Activated T-helper 17 cell treated with anti-CD3 and anti-CD28 coated beads, Interleukin-2, amount 50 U/mL, for 72 hours (primary cell): ENCODE measurements at regions not wholly inside any gene's neighbourhood (a gene's known extent, or its start where the extent isn't known, plus 50 kb on each side); places are given as distances from the start of the nearest gene placed in this dataset.

Source experiments
- ATAC-seq: fragments of 150-1000 bp; cut with Tn5 transposase; replicated peaks from 2 replicates; pipeline ENCODE4 v1.10.0; 2021; ENCODE audit warnings: mild to moderate bottlenecking, moderate library complexity
- H3K27ac Mint-ChIP-seq: one replicate; pipeline ENCODE4 v1.8.0; 2022; ENCODE audit warnings: mixed read lengths
- H3K27me3 Mint-ChIP-seq: one replicate; pipeline ENCODE4 v1.8.0; 2022; ENCODE audit warnings: mixed read lengths
- H3K36me3 Mint-ChIP-seq: one replicate; pipeline ENCODE4 v1.8.0; 2022; ENCODE audit warnings: low read depth, mild to moderate bottlenecking, mixed read lengths
- H3K4me1 Mint-ChIP-seq: one replicate; pipeline ENCODE4 v1.8.0; 2022; ENCODE audit warnings: mixed read lengths
- H3K4me3 Mint-ChIP-seq: one replicate; pipeline ENCODE4 v1.8.0; 2022; ENCODE audit warnings: mild to moderate bottlenecking, mixed read lengths
- H3K9me3 Mint-ChIP-seq: one replicate; pipeline ENCODE4 v1.8.0; 2022; ENCODE audit warnings: mixed read lengths

- H3K27me3 Mint-ChIP-seq = peaks cover 18% of the 10 kb centered on the region
- ATAC-seq = no peak
- H3K9me3 Mint-ChIP-seq = no peaks in the 10 kb centered on the region
- peak overlapping the region; percentile 61 for H3K4me3 Mint-ChIP-seq
- peaks cover 5% of the 10 kb centered on the region for H3K4me1 Mint-ChIP-seq
- no peaks in the 10 kb centered on the region for H3K36me3 Mint-ChIP-seq
- peak overlapping the region; percentile 40 for H3K27ac Mint-ChIP-seq
These were observed 77.2 kb upstream of the AKIP1 start for GRCh38 chr11:8833568-8834315.

- H3K27ac Mint-ChIP-seq = no peak overlapping the region
- ATAC-seq = no peak
- H3K27me3 Mint-ChIP-seq = peaks cover 18% of the 10 kb centered on the region
- H3K36me3 Mint-ChIP-seq = no peaks in the 10 kb centered on the region
- H3K9me3 Mint-ChIP-seq = no peaks in the 10 kb centered on the region
- no peak overlapping the region for H3K4me3 Mint-ChIP-seq
- peaks cover 5% of the 10 kb centered on the region for H3K4me1 Mint-ChIP-seq
These were observed 76.6 kb upstream of the AKIP1 start for GRCh38 chr11:8834379-8834778.

- peak overlapping the region; percentile 9 for H3K27ac Mint-ChIP-seq
These were observed 72.7 kb upstream of the AKIP1 start for GRCh38 chr11:8838248-8838647.

GRCh38 chr11:8839306-8839956 lies 71.6 kb upstream of the AKIP1 start:
- Mint-ChIP-seq H3K9me3 (no peaks in the 10 kb centered on the region), H3K4me3 (peak overlapping the region; percentile 45), H3K27me3 (peaks cover 24% of the 10 kb centered on the region), H3K4me1 (peaks cover 17% of the 10 kb centered on the region), H3K36me3 (no peaks in the 10 kb centered on the region), H3K27ac (peak overlapping the region; percentile 89)
- ATAC-seq = no peak

More at GRCh38 chr11:8838248-8838647, 72.7 kb upstream of the AKIP1 start:
- Mint-ChIP-seq H3K4me3 (no peak overlapping the region), H3K4me1 (peaks cover 17% of the 10 kb centered on the region), H3K9me3 (no peaks in the 10 kb centered on the region), H3K36me3 (no peaks in the 10 kb centered on the region), H3K27me3 (peaks cover 22% of the 10 kb centered on the region)
- ATAC-seq = no peak

- peak; percentile 89 for ATAC-seq
- peak overlapping the region; percentile 89 for H3K27ac Mint-ChIP-seq
- no peaks in the 10 kb centered on the region for H3K9me3 Mint-ChIP-seq
- no peaks in the 10 kb centered on the region for H3K36me3 Mint-ChIP-seq
- H3K4me1 Mint-ChIP-seq = peaks cover 17% of the 10 kb centered on the region
- H3K4me3 Mint-ChIP-seq = peak overlapping the region; percentile 45
- H3K27me3 Mint-ChIP-seq = peaks cover 23% of the 10 kb centered on the region
These were observed 70.7 kb upstream of the AKIP1 start for GRCh38 chr11:8839957-8840945.

GRCh38 chr11:8841899-8842298 lies 69.1 kb upstream of the AKIP1 start:
- H3K27ac Mint-ChIP-seq = peak overlapping the region; percentile 85
- H3K4me1 Mint-ChIP-seq = peaks cover 17% of the 10 kb centered on the region
- H3K36me3 Mint-ChIP-seq = no peaks in the 10 kb centered on the region
- peak overlapping the region; percentile 58 for H3K4me3 Mint-ChIP-seq
- no peaks in the 10 kb centered on the region for H3K9me3 Mint-ChIP-seq
- ATAC-seq = peak; percentile 56
- H3K27me3 Mint-ChIP-seq = peaks cover 25% of the 10 kb centered on the region

- Mint-ChIP-seq H3K4me1 (no peaks in the 10 kb centered on the region), H3K9me3 (no peaks in the 10 kb centered on the region), H3K27ac (no peak overlapping the region), H3K36me3 (no peaks in the 10 kb centered on the region), H3K4me3 (no peak overlapping the region), H3K27me3 (peaks cover 15% of the 10 kb centered on the region)
- ATAC-seq = no peak
These were observed 52.2 kb upstream of the AKIP1 start for GRCh38 chr11:8858808-8859207.
